Left kidney (tissue), 1 donor: ENCODE measurements at regions not wholly inside any gene's neighbourhood (a gene's known extent, or its start where the extent isn't known, plus 50 kb on each side); places are given as distances from the start of the nearest gene placed in this dataset.

Experiments
- DNase-seq: peaks from one replicate; pipeline ENCODE4 v3.0.0-alpha.2; 2013

GRCh38 chr5:19369048-19369447, 619.0 kb downstream of the CDH18 start:
- no peak for DNase-seq

DNA sequence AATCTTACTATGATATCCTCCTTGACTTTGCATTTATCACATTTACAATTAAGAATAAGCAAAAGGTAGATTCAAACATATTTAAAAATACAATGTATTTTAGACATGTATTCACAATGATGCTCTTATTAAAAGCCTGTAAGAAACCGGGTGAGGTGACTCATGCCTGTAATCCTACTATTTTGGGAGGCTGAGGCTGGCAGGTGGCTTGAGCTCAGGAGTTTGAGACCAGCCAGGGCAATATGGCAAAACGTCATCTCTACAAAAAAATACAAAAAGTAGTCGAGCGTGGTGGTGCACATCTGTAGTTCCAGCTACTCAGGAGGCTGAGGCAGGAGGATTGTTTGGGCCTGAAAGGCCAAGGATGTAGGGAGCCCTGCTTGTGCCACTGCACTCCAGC, 618.4 kb downstream of the CDH18 start:
- DNase-seq = no peak

GRCh38 chr5:19370655-19371386, 617.2 kb downstream of the CDH18 start:
- no peak for DNase-seq

GRCh38 chr5:19388391-19388790, 599.6 kb downstream of the CDH18 start:
- no peak for DNase-seq

DNA sequence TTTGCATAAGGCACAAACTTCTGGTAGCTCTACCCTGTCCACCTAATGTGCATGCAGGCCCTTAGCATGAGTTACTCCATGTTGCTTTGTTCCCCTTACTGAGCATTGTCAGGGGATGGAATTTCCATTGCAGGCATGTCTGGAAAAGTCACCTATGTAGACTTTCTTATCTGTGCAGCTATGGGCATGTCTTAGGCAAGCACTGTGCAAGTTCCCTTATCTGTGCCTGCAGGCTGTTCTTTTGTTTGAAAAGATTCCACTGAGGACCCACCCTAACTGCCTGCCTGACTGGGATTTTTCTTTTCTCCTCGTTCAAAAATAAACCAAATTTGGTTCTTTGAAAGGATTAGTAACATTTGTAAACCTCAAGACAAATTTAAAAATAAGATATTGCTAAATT, 587.0 kb downstream of the CDH18 start:
- no peak for DNase-seq

DNA sequence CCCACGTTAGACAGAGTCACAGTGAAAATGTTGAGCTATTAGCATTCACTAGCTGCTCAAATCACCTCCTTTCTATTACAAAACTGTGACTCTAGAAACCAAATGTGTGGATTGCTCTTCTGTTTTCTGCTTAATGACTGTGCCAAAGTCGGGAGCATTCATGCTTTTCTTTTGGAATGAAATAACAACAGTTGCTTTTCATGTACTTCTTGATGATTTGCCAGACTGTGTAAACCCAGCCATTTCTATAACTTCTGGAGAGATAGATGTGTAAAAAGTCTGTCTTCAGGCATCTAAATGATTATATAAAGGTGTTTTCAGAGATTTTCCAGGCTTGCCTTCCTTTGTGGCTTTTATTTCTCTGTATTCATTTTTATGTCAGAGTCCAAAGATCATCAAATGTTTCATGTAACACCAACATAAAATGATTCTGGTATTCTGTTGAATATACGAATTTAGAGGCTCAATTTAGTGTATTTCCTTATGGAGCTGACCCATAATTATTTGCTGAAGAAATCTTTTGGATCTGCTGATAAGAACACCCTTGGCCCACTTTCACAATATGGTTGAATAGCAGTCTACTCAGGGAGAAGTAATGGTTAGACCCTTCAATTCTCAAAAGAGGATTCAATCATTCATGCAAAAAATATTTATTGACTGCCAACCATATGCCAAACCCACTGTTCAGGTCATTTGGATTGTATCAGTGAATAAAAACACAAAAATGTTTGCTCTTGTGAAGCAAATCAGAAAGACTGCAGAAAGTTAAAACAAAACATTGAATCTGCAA, 581.2 kb downstream of the CDH18 start:
- DNase-seq = no peak

DNA sequence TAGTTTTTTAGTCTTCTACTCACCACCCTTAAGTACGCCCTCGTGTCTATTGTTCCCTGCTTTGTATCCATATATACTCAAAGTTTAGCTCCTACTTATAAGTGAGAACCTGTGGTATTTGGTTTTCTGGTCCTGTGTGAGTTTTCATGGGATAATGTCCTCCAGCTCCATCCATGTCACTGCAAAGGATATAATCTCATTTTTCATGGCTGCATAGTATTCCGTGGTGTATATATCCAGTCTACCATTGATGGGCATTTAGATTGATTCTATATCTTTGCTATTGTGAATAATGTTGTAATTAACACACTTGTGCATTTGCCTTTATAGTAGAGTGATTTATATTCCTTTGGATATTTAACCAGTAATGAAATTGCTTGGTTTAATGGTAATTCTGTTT, 579.9 kb downstream of the CDH18 start:
- DNase-seq = no peak

GRCh38 chr5:19411936-19412335, 576.1 kb downstream of the CDH18 start:
- DNase-seq = no peak
